Spleen (tissue), 7 donors: ENCODE measurements at regions not wholly inside any gene's neighbourhood (a gene's known extent, or its start where the extent isn't known, plus 50 kb on each side); places are given as distances from the start of the nearest gene placed in this dataset.

Source experiments
- POLR2A ChIP-seq, 3 donors: fragments of 450-650 bp; IDR thresholded peaks; one replicate each; pipeline ENCODE4 v1.5.1; 2017; ENCODE audit warnings: antibody characterized with exemption in 3 of 3, mild to moderate bottlenecking in 1 of 3
- TF ChIP-seq, protein P1 (sequence below), 11 experiments: fragments of 200-600 bp in 7 of 11; fragments of 450-650 bp in 4 of 11; sonication (generic) in 4 of 11; IDR thresholded peaks in 8 of 11; conservative IDR thresholded peaks in 3 of 11; 1 replicate in 7 of 11; 2 replicates in 4 of 11; pipeline versions ENCODE4 v1.4.0 to v1.8.0; 2016 to 2021; ENCODE audit warnings: antibody characterized with exemption in 11 of 11, inconsistent platforms in 4 of 11, mild to moderate bottlenecking in 1 of 11
- donor health status: DM: no; HTN: no; CAD: no; lungs with moderate emphysema.
- donor health status: DM: no; HTN: no; CAD: no.
- donor health status: DM: no; HTN: no; CAD: no.

DNA sequence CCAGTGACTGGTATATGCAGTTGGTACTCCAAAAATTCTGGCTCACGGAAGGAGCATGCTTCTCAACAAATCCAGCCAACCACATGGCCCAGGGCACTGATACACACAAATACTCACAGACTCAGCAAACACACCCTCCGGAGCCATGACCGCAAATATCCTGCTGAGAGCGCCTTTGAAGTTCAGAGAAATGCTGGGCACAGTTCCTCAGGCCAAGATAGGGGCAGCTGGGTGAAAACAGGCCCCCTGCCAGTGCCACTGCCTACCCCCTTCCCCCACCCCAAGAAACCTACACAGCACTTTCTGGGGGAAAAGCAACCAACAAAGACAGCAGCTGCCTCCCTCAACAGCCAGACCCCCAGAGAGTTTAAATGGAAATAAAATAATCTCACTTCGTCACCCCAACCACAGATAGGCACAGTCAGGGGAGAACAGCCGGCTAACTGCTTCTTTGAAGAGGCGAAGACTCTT, 120.0 kb downstream of the C5orf15 start:
- TF ChIP-seq, protein P1, sequence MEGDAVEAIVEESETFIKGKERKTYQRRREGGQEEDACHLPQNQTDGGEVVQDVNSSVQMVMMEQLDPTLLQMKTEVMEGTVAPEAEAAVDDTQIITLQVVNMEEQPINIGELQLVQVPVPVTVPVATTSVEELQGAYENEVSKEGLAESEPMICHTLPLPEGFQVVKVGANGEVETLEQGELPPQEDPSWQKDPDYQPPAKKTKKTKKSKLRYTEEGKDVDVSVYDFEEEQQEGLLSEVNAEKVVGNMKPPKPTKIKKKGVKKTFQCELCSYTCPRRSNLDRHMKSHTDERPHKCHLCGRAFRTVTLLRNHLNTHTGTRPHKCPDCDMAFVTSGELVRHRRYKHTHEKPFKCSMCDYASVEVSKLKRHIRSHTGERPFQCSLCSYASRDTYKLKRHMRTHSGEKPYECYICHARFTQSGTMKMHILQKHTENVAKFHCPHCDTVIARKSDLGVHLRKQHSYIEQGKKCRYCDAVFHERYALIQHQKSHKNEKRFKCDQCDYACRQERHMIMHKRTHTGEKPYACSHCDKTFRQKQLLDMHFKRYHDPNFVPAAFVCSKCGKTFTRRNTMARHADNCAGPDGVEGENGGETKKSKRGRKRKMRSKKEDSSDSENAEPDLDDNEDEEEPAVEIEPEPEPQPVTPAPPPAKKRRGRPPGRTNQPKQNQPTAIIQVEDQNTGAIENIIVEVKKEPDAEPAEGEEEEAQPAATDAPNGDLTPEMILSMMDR (IDR thresholded peaks at IDR 0.05 in 8 of 11, conservative IDR thresholded peaks at IDR 0.05 in 3 of 11) = no peak
- TF ChIP-seq POLR2A (IDR thresholded peaks at IDR 0.05) = no peak
